ENCODE measurements at regions not wholly inside any gene's neighbourhood (a gene's known extent, or its start where the extent isn't known, plus 50 kb on each side); places are given as distances from the start of the nearest gene placed in this dataset.

GRCh38 chr11:113615773-113616172 is 90.3 kb downstream of the TMPRSS5 start:
- Histone ChIP-seq H3K27ac (ENCODE audit: low read depth, low read length) (no peak overlapping the region), H2AK5ac (ENCODE audit: low read depth, low read length) (no peak overlapping the region), H3K79me1 (ENCODE audit: low read depth, low read length) (no peaks in the 10 kb centered on the region), H3K9ac (replicated peaks in 1 of 4; ENCODE audit: extremely low read depth in 1 of 4, low read depth in 3 of 4, low read length in 3 of 4) (no peak overlapping the region), H3K27me3 (replicated peaks in 1 of 4; ENCODE audit: control insufficient read depth in 3 of 4, extremely low read depth in 1 of 4, insufficient read depth in 3 of 4, low read length in 3 of 4) (no peaks in the 10 kb centered on the region), H3K36me3 (ENCODE audit: control insufficient read depth in 2 of 4, insufficient read depth in 4 of 4, low read length in 3 of 4) (no peaks in the 10 kb centered on the region), H3K18ac (ENCODE audit: extremely low read depth, low read length) (no peak overlapping the region), H3K23ac (ENCODE audit: insufficient read length) (no peak overlapping the region), H4K8ac (ENCODE audit: extremely low read depth, insufficient read depth, low read length) (no peak overlapping the region), H4K20me1 (replicated peaks in 1 of 2; ENCODE audit: control insufficient read depth in 1 of 2, insufficient read depth in 2 of 2, low read length in 2 of 2) (no peaks in the 10 kb centered on the region), H4K5ac (ENCODE audit: insufficient read length, low read depth, low read length) (no peak overlapping the region), H3K79me2 (ENCODE audit: control insufficient read depth in 1 of 2, insufficient read depth in 2 of 2, low read length in 2 of 2) (no peaks in the 10 kb centered on the region), H2BK20ac (ENCODE audit: low read length) (no peak overlapping the region), H3K4me1 (replicated peaks in 1 of 4; ENCODE audit: control insufficient read depth in 3 of 4, insufficient read depth in 4 of 4, low read length in 3 of 4) (no peaks in the 10 kb centered on the region), H3K9me3 (ENCODE audit: insufficient read depth in 2 of 2, low read depth in 1 of 2, low read length in 1 of 2) (peaks cover 5 to 7% of the 10 kb centered on the region in 2 experiments; a peak in 3 of 4 replicates), H3K4me2 (ENCODE audit: insufficient read depth in 1 of 2, low read depth in 2 of 2, low read length in 2 of 2) (no peak overlapping the region), H2BK120ac (replicated peaks; ENCODE audit: low read depth, low read length) (no peak overlapping the region), H3K14ac (ENCODE audit: insufficient read length) (no peak overlapping the region), H3K56ac (replicated peaks; ENCODE audit: insufficient read length, low read depth, low read length) (no peak overlapping the region), H3K23me2 (ENCODE audit: low read depth, low read length) (no peaks in the 10 kb centered on the region), H2AFZ (ENCODE audit: low read length) (no peak overlapping the region), H2BK5ac (ENCODE audit: low read depth, low read length) (no peak overlapping the region), H4K91ac (replicated peaks; ENCODE audit: insufficient read length, low read length) (no peak overlapping the region), H3K4me3 (ENCODE audit: extremely low read depth in 1 of 4, insufficient read depth in 2 of 4, low read depth in 3 of 4, low read length in 4 of 4) (no peak overlapping the region), H3K4ac (replicated peaks; ENCODE audit: insufficient read length, low read depth, low read length) (no peak overlapping the region), H2BK12ac (ENCODE audit: low read depth, low read length) (no peak overlapping the region), H2BK15ac (ENCODE audit: low read length) (no peak overlapping the region)
- TF ChIP-seq USF2 (IDR thresholded peaks at IDR 0.05; ENCODE audit: low read length) = no peak
- POLR2A ChIA-PET (ENCODE audit: partially characterized antibody) = interaction anchor here (0.6 kb wide), 1 partner anchor 132 kb away, joined by 4 read pairs; no protein-coding TSS in a partner anchor
- CTCF ChIA-PET (ENCODE audit: partially characterized antibody) = interaction anchor here (0.7 kb wide), 1 partner anchor 34 kb away, joined by 3 read pairs; no protein-coding TSS in a partner anchor
- no peak for FAIRE-seq
- no peak for DNase-seq (ENCODE audit: low read depth in 1 of 2, low spot score in 2 of 2)
- 100% methylated on average over 1 of the region's 1 CpG; no CpG with 5 or more reads in 1 of the 2 experiments for WGBS, 2 experiments (ENCODE audit: extremely low coverage in 1 of 2, insufficient coverage in 1 of 2, insufficient read length in 1 of 2, insufficient replicate concordance in 2 of 2, low coverage in 1 of 2, low lambda C conversion rate in 2 of 2, missing lambda C conversion rate in 1 of 2)

All from H1 (cell line).